Suprapubic skin (tissue), 3 donors: ENCODE measurements at regions not wholly inside any gene's neighbourhood (a gene's known extent, or its start where the extent isn't known, plus 50 kb on each side); places are given as distances from the start of the nearest gene placed in this dataset.

Source experiments
- CTCF ChIP-seq, 2 donors: fragments of 200-600 bp in 1 of 2; fragments of 450-650 bp in 1 of 2; sonication (generic) in 1 of 2; IDR thresholded peaks; one replicate each; pipeline ENCODE4 v1.5.1; 2016 to 2019; ENCODE audit warnings: antibody characterized with exemption in 2 of 2, mild to moderate bottlenecking in 1 of 2, moderate library complexity in 1 of 2
- POLR2A ChIP-seq, 2 donors: fragments of 450-650 bp; IDR thresholded peaks; one replicate each; pipeline ENCODE4 v1.6.1; 2017; ENCODE audit warnings: antibody characterized with exemption in 2 of 2, mild to moderate bottlenecking in 2 of 2, moderate library complexity in 2 of 2

- no peak for TF ChIP-seq CTCF (IDR thresholded peaks at IDR 0.05)
- no peak for TF ChIP-seq POLR2A (IDR thresholded peaks at IDR 0.05)
Measured at GRCh38 chr1:201771466-201771865, 57.5 kb upstream of the IPO9 start.
